ENCODE measurements at regions not wholly inside any gene's neighbourhood (a gene's known extent, or its start where the extent isn't known, plus 50 kb on each side); places are given as distances from the start of the nearest gene placed in this dataset.

GRCh38 chr5:159616952-159617351 is 286.7 kb upstream of the IL12B start:
- H3K27me3 ChIP-seq (ENCODE audit: control insufficient read depth, insufficient read depth, low read length), result no peaks in the 10 kb centered on the region
- no peak overlapping the region for H3K4me3 ChIP-seq (ENCODE audit: insufficient read depth, low read depth, low read length)
- no peak for DNase-seq
- no peaks in the 10 kb centered on the region for H3K36me3 ChIP-seq (replicated peaks; ENCODE audit: control insufficient read depth, insufficient read depth, low read length)

DNA sequence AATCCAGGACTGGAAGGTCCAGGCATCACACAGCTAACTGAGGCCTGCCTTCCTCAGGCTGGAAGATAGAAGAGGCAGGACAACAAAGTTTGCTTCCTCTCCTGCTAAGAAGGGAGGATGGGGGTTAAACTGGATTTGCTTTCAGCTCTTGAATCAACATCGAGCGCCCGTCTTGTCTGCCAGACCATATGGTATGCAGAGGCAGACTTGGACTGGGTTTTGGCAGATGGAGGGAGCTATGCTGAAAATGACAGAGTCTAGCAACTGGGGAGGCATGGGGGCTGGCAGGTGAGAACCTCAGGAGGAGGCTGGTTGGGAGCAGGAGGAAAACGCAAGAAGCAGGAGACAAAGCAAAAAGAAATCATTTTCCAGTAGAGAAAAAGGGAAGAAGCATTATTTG is 289.5 kb upstream of the IL12B start:
- Histone ChIP-seq H3K4me3 (ENCODE audit: insufficient read depth, low read depth, low read length) (no peak overlapping the region), H3K27me3 (ENCODE audit: control insufficient read depth, insufficient read depth, low read length) (no peaks in the 10 kb centered on the region), H3K36me3 (replicated peaks; ENCODE audit: control insufficient read depth, insufficient read depth, low read length) (no peaks in the 10 kb centered on the region)
- no peak for DNase-seq

DNA sequence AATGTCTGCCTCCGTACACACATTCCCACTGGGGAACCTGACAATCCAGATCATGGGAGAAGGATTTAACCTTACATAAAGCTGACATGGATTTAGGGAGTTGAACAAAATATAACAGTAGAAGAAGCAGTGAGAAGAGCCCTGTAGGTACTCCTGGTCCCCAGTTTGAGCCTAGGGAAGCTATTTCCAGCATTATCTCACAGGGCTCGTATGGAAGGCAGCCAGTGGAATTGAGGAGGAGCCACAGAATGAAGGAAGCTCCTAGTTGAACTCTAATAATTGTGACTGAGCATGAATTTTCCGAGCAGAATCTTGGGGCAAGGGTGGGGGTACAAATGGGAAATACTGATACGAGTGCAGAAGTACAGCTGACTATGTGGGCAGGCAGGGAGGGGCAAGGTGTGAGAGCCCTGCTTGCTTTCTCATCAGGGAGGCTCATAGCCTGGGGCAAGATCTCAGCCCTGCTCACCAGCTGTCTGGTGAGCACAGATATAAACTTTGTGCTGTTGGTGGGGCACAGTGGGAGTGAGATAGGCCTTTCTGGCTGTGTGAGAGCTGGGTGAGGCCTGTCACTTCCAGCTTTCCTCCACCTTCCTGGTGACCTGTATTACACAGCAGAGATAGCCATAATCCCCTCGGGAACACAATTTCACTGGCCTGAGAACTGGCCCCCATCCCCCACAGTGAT is 290.7 kb upstream of the IL12B start:
- no peak for DNase-seq
- Histone ChIP-seq H3K4me3 (ENCODE audit: insufficient read depth, low read depth, low read length) (no peak overlapping the region), H3K27me3 (ENCODE audit: control insufficient read depth, insufficient read depth, low read length) (no peaks in the 10 kb centered on the region), H3K36me3 (replicated peaks; ENCODE audit: control insufficient read depth, insufficient read depth, low read length) (no peaks in the 10 kb centered on the region)

GRCh38 chr5:159628703-159629102 is 287.6 kb upstream of the ADRA1B start:
- Histone ChIP-seq H3K27me3 (ENCODE audit: control insufficient read depth, insufficient read depth, low read length) (no peaks in the 10 kb centered on the region), H3K36me3 (replicated peaks; ENCODE audit: control insufficient read depth, insufficient read depth, low read length) (no peaks in the 10 kb centered on the region), H3K4me3 (ENCODE audit: insufficient read depth, low read depth, low read length) (no peak overlapping the region)
- no peak for DNase-seq

GRCh38 chr5:159629158-159629557 is 287.1 kb upstream of the ADRA1B start:
- no peak for DNase-seq
- Histone ChIP-seq H3K27me3 (ENCODE audit: control insufficient read depth, insufficient read depth, low read length) (no peaks in the 10 kb centered on the region), H3K4me3 (ENCODE audit: insufficient read depth, low read depth, low read length) (no peak overlapping the region), H3K36me3 (replicated peaks; ENCODE audit: control insufficient read depth, insufficient read depth, low read length) (no peaks in the 10 kb centered on the region)

DNA sequence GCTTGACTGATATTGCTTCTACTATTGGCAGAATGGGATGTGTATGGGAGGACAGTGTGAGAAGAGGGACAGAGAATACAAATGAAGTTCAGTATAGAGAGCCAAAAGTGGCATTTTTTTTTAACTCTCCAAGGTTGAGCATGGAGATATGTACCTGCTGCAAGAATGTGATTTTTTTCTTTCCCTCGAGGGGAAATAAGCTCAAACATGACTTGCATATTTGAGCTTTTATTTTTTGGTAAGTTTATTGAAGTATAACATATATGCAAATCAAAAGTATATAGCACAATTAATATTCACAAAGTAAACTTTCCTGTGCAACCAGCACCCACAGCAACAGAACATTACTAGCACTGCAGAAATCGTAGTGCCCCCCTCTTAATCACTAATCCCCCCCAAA is 285.7 kb upstream of the ADRA1B start:
- H3K27me3 ChIP-seq (ENCODE audit: control insufficient read depth, insufficient read depth, low read length), result no peaks in the 10 kb centered on the region
- H3K36me3 ChIP-seq (replicated peaks; ENCODE audit: control insufficient read depth, insufficient read depth, low read length), result no peaks in the 10 kb centered on the region
- DNase-seq, result no peak
- H3K4me3 ChIP-seq (ENCODE audit: insufficient read depth, low read depth, low read length), result no peak overlapping the region

- no peaks in the 10 kb centered on the region for H3K27me3 ChIP-seq (ENCODE audit: control insufficient read depth, insufficient read depth, low read length)
- DNase-seq, result no peak
- no peaks in the 10 kb centered on the region for H3K36me3 ChIP-seq (replicated peaks; ENCODE audit: control insufficient read depth, insufficient read depth, low read length)
- H3K4me3 ChIP-seq (ENCODE audit: insufficient read depth, low read depth, low read length), result no peak overlapping the region
Measured at GRCh38 chr5:159631001-159631400, 285.3 kb upstream of the ADRA1B start.

DNA sequence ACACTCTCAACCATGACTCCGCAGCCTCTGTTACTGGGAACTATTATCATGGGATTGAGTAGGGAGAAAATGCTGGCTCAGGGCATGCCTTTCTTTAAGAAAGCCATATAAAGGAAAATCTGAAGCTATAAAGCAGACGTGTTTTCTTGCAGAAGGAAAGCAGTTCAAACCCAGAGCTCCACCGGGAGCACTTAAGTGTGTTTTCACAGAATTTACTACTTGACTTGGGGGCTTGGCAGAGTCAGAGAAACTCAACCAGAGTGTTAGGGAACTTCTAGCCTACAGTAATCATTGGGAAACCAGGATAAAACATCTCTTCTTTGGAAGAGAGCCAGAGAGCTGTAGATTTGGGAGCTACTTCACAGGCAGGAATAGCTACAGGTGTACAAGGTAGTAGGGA is 283.4 kb upstream of the ADRA1B start:
- no peak for DNase-seq
- Histone ChIP-seq H3K4me3 (ENCODE audit: insufficient read depth, low read depth, low read length) (no peak overlapping the region), H3K27me3 (ENCODE audit: control insufficient read depth, insufficient read depth, low read length) (no peaks in the 10 kb centered on the region), H3K36me3 (replicated peaks; ENCODE audit: control insufficient read depth, insufficient read depth, low read length) (no peaks in the 10 kb centered on the region)

- Histone ChIP-seq H3K36me3 (replicated peaks; ENCODE audit: control insufficient read depth, insufficient read depth, low read length) (no peaks in the 10 kb centered on the region), H3K27me3 (ENCODE audit: control insufficient read depth, insufficient read depth, low read length) (no peaks in the 10 kb centered on the region), H3K4me3 (ENCODE audit: insufficient read depth, low read depth, low read length) (no peak overlapping the region)
- no peak for DNase-seq
Measured at GRCh38 chr5:159638481-159638880, 277.8 kb upstream of the ADRA1B start.

DNA sequence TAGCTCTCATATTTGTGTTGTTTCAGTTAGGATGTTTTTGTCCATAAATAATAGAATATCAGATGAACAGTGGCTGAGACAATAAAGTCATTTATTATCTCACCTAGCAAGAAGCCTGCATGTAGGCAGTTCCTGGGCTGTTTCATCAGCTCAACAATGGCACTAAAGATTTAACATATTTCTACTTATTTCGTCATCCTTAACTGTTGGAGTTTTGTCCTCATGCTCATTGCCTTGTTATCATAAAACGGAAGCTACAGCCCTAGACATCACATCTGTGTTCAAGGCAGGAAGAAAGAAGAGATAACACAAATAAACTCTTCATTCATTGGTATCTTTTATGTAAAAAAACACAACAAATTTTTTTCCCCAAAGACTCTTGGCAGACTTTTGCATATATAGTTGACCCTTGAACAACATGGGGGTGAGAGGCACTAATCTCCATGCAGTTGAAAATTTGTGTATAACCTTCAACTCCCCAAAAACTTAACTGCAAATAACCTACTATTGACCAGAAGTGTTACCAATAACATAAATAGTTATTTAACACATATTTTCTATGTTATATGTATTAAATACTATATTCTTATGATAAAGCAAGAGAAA is 277.2 kb upstream of the ADRA1B start:
- no peak for DNase-seq
- Histone ChIP-seq H3K27me3 (ENCODE audit: control insufficient read depth, insufficient read depth, low read length) (no peaks in the 10 kb centered on the region), H3K36me3 (replicated peaks; ENCODE audit: control insufficient read depth, insufficient read depth, low read length) (no peaks in the 10 kb centered on the region), H3K4me3 (ENCODE audit: insufficient read depth, low read depth, low read length) (no peak overlapping the region)

DNA sequence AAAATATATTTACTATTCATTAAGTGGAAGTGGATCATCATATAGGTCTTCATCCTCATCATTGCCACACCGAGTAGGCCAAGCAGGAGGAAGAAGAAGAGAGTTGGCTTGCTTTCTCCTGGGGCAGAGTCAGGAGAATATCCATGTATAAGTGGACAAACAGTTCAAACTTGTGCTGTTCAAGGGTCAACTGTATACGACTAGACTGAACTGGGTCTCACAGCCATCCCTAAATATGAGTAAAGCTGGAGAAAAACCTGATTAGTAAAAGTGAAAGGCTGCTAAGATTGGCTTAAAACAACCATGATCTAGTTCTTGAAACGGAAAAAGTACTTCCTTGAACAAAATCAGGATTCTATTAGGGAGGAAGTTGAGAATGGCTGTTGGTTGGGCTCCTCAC is 276.7 kb upstream of the ADRA1B start:
- Histone ChIP-seq H3K36me3 (replicated peaks; ENCODE audit: control insufficient read depth, insufficient read depth, low read length) (no peaks in the 10 kb centered on the region), H3K4me3 (ENCODE audit: insufficient read depth, low read depth, low read length) (no peak overlapping the region), H3K27me3 (ENCODE audit: control insufficient read depth, insufficient read depth, low read length) (no peaks in the 10 kb centered on the region)
- no peak for DNase-seq

GRCh38 chr5:159640446-159640845 is 275.8 kb upstream of the ADRA1B start:
- H3K4me3 ChIP-seq (ENCODE audit: insufficient read depth, low read depth, low read length), result no peak overlapping the region
- DNase-seq, result no peak
- H3K36me3 ChIP-seq (replicated peaks; ENCODE audit: control insufficient read depth, insufficient read depth, low read length), result no peaks in the 10 kb centered on the region
- H3K27me3 ChIP-seq (ENCODE audit: control insufficient read depth, insufficient read depth, low read length), result no peaks in the 10 kb centered on the region

DNA sequence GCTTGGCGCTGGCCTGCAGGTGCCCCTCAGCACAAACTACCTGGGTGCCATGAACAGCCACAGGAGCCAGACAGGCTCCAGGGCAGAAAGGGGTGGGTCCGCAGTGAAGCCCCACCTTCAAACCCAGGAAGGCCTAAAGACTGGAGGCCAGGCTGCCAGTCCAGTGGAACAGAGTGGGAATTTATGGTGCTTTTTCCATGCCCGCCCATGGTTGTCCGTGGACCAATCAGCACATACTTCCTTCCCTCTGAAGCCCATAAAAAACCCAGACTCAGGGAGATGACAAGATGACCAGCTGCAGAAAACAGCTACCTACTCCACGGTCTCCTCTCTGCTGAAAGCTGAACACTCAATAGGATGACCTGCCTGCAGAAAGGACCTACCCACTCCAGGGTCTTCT is 275.4 kb upstream of the ADRA1B start:
- H3K27me3 ChIP-seq (ENCODE audit: control insufficient read depth, insufficient read depth, low read length), result no peaks in the 10 kb centered on the region
- no peak for DNase-seq
- H3K36me3 ChIP-seq (replicated peaks; ENCODE audit: control insufficient read depth, insufficient read depth, low read length), result no peaks in the 10 kb centered on the region
- H3K4me3 ChIP-seq (ENCODE audit: insufficient read depth, low read depth, low read length), result no peak overlapping the region

DNA sequence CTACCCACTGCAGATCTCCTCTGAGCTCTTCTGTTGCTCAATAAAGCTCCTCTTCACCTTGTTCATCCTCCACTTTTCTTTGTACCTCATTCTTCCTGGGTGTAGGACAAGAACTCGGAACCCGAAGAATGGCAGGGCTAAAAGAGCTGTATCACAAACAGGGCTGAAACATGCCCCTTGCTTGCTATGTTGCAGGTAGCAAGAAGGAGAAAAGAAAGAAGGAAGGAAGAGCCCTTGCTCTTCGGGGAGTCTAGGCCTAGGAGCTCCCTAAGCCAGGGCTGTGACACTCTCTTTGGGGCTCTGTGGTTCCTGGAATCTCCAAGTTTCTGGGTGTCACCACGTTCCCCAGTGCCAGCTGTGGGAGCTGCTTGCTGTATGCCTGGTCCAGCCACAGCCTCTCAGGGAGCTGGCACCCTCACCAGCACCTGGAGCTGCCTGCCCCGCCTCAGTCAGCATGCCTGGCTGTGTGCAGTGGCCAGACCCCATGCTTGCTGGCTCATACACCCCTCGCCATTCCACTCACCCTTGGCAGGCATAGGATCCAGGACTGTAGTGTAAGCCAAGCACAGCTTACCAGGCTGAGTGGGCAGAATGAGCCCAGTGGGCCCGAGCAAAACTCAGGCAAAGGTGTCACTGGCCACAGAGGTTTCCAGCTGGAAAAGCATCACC is 274.8 kb upstream of the ADRA1B start:
- Histone ChIP-seq H3K4me3 (ENCODE audit: insufficient read depth, low read depth, low read length) (no peak overlapping the region), H3K27me3 (ENCODE audit: control insufficient read depth, insufficient read depth, low read length) (no peaks in the 10 kb centered on the region), H3K36me3 (replicated peaks; ENCODE audit: control insufficient read depth, insufficient read depth, low read length) (no peaks in the 10 kb centered on the region)
- no peak for DNase-seq

DNA sequence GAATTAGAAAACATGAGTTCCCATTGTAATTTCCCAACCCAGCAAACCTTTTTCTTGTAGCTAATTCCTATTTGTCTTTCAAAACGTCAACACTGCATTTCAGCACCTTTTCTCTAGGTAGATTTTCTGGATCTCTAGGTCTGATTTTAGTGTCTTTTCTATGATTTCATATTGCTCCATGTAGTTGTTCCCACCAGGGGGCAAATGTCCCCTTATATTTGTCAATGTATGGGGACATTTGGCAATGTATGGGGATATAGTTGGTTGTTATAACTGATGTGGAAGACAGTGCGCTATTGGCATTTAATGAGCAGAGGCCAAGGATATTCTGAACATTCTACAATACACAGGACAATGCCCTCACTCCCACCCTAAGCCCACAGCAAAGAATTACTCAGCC is 273.9 kb upstream of the ADRA1B start:
- Histone ChIP-seq H3K36me3 (replicated peaks; ENCODE audit: control insufficient read depth, insufficient read depth, low read length) (no peaks in the 10 kb centered on the region), H3K4me3 (ENCODE audit: insufficient read depth, low read depth, low read length) (no peak overlapping the region), H3K27me3 (ENCODE audit: control insufficient read depth, insufficient read depth, low read length) (no peaks in the 10 kb centered on the region)
- no peak for DNase-seq

Data from H7 (cell line).